ENCODE measurements at regions not wholly inside any gene's neighbourhood (a gene's known extent, or its start where the extent isn't known, plus 50 kb on each side); places are given as distances from the start of the nearest gene placed in this dataset.

DNA sequence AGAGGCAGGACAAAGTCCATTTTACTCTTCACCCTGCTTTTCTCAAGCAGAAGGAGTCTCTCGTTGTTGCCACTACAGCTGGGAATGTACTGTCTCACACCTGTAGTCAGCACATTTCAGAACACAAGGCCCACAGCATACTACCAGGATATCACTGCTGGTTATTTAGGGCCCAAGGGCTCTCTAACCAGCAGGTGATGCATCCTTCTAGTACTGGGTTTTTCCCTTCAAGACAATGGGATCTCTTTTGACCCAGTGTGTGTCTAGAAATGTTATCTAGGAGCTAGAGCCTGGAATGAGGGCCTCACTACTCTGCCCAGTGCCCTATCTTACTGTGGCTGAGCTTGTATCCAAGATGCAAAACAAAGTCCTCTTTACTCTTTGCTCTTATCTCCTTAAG lies 235.1 kb upstream of the PRR16 start:
- no peak overlapping the region for H3K4me3 Mint-ChIP-seq
- no peaks in the 10 kb centered on the region for H3K36me3 Mint-ChIP-seq
- H3K27me3 Mint-ChIP-seq (ENCODE audit: low read depth) = no peaks in the 10 kb centered on the region
- no peak for DNase-seq (ENCODE audit: low spot score in 2 of 2, unreplicated experiment in 2 of 2)
- TF ChIP-seq, protein P1, sequence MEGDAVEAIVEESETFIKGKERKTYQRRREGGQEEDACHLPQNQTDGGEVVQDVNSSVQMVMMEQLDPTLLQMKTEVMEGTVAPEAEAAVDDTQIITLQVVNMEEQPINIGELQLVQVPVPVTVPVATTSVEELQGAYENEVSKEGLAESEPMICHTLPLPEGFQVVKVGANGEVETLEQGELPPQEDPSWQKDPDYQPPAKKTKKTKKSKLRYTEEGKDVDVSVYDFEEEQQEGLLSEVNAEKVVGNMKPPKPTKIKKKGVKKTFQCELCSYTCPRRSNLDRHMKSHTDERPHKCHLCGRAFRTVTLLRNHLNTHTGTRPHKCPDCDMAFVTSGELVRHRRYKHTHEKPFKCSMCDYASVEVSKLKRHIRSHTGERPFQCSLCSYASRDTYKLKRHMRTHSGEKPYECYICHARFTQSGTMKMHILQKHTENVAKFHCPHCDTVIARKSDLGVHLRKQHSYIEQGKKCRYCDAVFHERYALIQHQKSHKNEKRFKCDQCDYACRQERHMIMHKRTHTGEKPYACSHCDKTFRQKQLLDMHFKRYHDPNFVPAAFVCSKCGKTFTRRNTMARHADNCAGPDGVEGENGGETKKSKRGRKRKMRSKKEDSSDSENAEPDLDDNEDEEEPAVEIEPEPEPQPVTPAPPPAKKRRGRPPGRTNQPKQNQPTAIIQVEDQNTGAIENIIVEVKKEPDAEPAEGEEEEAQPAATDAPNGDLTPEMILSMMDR (IDR thresholded peaks at IDR 0.05; ENCODE audit: unreplicated experiment) = no peak
- no peak overlapping the region for H3K27ac Mint-ChIP-seq
- H3K9me3 Mint-ChIP-seq = peaks cover 9% of the 10 kb centered on the region
- no peaks in the 10 kb centered on the region for H3K4me1 Mint-ChIP-seq

GRCh38 chr5:120231563-120231962 lies 232.5 kb upstream of the PRR16 start:
- Mint-ChIP-seq H3K27ac (no peak overlapping the region), H3K27me3 (ENCODE audit: low read depth) (peaks cover 2% of the 10 kb centered on the region), H3K9me3 (peaks cover 23% of the 10 kb centered on the region), H3K4me1 (no peaks in the 10 kb centered on the region), H3K4me3 (no peak overlapping the region), H3K36me3 (no peaks in the 10 kb centered on the region)
- no peak for DNase-seq (ENCODE audit: low spot score in 2 of 2, unreplicated experiment in 2 of 2)
- TF ChIP-seq, protein P1 (IDR thresholded peaks at IDR 0.05; ENCODE audit: unreplicated experiment) = no peak

DNA sequence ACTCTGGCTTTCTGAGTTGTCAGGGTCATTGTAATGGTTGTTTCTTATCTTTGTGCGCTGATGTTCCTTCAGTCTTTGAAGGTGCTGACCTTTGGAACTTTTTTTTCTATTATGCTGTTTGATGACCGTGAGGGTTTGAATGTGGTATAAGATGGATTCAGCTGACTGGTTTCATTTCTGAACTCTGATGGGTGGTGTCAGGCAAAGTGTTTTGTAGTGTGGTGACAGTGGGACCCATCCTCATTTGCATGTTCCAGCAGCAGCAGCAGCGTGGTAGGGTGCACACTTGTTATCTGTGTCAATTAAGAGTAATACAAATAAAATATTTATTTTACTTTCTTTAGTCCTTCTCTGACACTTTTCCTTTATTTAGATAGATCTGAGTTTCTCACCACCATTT lies 227.7 kb upstream of the PRR16 start:
- H3K4me3 Mint-ChIP-seq = no peak overlapping the region
- no peak overlapping the region for H3K27ac Mint-ChIP-seq
- TF ChIP-seq, protein P1 (IDR thresholded peaks at IDR 0.05; ENCODE audit: unreplicated experiment) = no peak
- H3K4me1 Mint-ChIP-seq = peaks cover 8% of the 10 kb centered on the region
- H3K36me3 Mint-ChIP-seq = no peaks in the 10 kb centered on the region
- DNase-seq (ENCODE audit: low spot score in 2 of 2, unreplicated experiment in 2 of 2) = no peak
- peaks cover 22% of the 10 kb centered on the region for H3K9me3 Mint-ChIP-seq
- peaks cover 2% of the 10 kb centered on the region for H3K27me3 Mint-ChIP-seq (ENCODE audit: low read depth)

- Mint-ChIP-seq H3K36me3 (no peaks in the 10 kb centered on the region), H3K9me3 (peaks cover 21% of the 10 kb centered on the region), H3K4me1 (peaks cover 8% of the 10 kb centered on the region), H3K27ac (no peak overlapping the region), H3K27me3 (ENCODE audit: low read depth) (peaks cover 2% of the 10 kb centered on the region), H3K4me3 (no peak overlapping the region)
- no peak for DNase-seq (ENCODE audit: low spot score in 2 of 2, unreplicated experiment in 2 of 2)
- TF ChIP-seq, protein P1 (IDR thresholded peaks at IDR 0.05; ENCODE audit: unreplicated experiment) = no peak
Measured at GRCh38 chr5:120239086-120239485, 225.0 kb upstream of the PRR16 start.

GRCh38 chr5:120240706-120241105 lies 223.4 kb upstream of the PRR16 start:
- Mint-ChIP-seq H3K4me3 (no peak overlapping the region), H3K27ac (no peak overlapping the region), H3K36me3 (no peaks in the 10 kb centered on the region), H3K9me3 (peaks cover 7% of the 10 kb centered on the region), H3K4me1 (peaks cover 8% of the 10 kb centered on the region), H3K27me3 (ENCODE audit: low read depth) (peaks cover 2% of the 10 kb centered on the region)
- TF ChIP-seq, protein P1 (IDR thresholded peaks at IDR 0.05; ENCODE audit: unreplicated experiment) = no peak
- no peak for DNase-seq (ENCODE audit: low spot score in 2 of 2, unreplicated experiment in 2 of 2)

GRCh38 chr5:120241400-120241799 lies 222.7 kb upstream of the PRR16 start:
- Mint-ChIP-seq H3K4me1 (peaks cover 8% of the 10 kb centered on the region), H3K27me3 (ENCODE audit: low read depth) (no peaks in the 10 kb centered on the region), H3K36me3 (no peaks in the 10 kb centered on the region), H3K4me3 (no peak overlapping the region), H3K9me3 (peaks cover 6% of the 10 kb centered on the region), H3K27ac (no peak overlapping the region)
- DNase-seq (ENCODE audit: low spot score in 2 of 2, unreplicated experiment in 2 of 2) = no peak
- TF ChIP-seq, protein P1 (IDR thresholded peaks at IDR 0.05; ENCODE audit: unreplicated experiment) = no peak
